ENCODE measurements at regions not wholly inside any gene's neighbourhood (a gene's known extent, or its start where the extent isn't known, plus 50 kb on each side); places are given as distances from the start of the nearest gene placed in this dataset.

DNA sequence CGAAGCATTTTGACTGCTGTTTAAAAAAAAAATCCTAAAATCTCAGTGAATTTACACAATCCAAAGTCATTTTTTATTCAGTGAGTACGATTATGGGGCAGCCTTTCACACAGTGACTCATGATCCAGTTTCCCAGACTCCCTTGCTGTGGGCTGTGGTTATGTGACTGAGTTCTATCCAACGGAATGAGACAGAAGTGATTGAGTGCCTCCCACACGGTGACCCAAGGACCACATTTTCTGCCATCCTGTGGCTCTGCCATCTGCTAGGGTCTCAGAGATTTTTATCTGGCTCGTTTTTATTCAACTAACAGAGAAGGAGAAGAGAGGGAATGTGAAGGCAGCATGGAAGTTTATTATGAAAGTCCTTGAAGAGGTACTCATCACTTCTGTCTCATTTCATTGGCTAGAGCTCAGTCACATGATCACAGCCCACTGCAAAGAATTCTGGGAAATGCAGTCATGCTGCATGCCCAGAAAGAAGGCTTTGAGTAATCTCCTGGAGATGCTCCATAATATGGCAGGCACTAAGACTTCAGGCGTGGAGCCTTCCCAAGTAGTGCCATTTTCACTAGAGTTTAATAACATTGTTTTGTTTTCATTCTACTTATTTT lies 999.4 kb downstream of the UQCRFS1 start:
- no peaks in the 10 kb centered on the region for H3K4me1 ChIP-seq (ENCODE audit: control insufficient read depth in 1 of 2, low read depth in 2 of 2)
- no peak for ATAC-seq (ENCODE audit: insufficient number of reproducible peaks, low FRiP score, low read depth)
- no peak for DNase-seq (ENCODE audit: low spot score)

DNA sequence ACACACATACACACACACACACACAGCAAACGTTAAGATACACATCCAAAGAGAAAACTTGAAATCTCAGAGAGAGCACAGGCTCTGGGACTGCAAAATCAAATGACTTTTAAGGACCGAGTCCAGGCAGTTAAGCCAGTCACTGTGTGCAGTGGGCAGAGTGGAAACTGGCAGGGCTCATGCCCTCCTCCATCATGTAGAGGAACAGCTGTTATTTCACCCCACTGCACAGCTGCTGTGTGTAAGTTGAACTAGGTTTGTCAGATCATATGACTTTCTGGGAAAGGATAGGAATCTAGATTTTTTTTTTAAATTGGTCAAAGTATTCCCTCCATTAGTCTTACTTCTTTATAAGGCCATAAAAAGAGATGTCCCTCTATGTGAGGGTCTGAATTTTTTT lies 1002.1 kb downstream of the UQCRFS1 start:
- ATAC-seq (ENCODE audit: insufficient number of reproducible peaks, low FRiP score, low read depth): no peak
- TF ChIP-seq CTCF (IDR thresholded peaks at IDR 0.05): no peak
- Histone ChIP-seq H3K27me3 (replicated peaks; ENCODE audit: insufficient read depth) (no peaks in the 10 kb centered on the region), H3K27ac (no peak overlapping the region), H3K36me3 (no peaks in the 10 kb centered on the region), H3K4me1 (ENCODE audit: control insufficient read depth in 1 of 2, low read depth in 2 of 2) (no peaks in the 10 kb centered on the region), H3K4me3 (no peak overlapping the region), H3K9me3 (no peaks in the 10 kb centered on the region)
- DNase-seq (ENCODE audit: low spot score): no peak

More for the DNA sequence above, 999.4 kb downstream of the UQCRFS1 start:
- no peaks in the 10 kb centered on the region for H3K27me3 ChIP-seq (replicated peaks; ENCODE audit: insufficient read depth)
- no peak overlapping the region for H3K27ac ChIP-seq
- no peak overlapping the region for H3K4me3 ChIP-seq
- no peaks in the 10 kb centered on the region for H3K9me3 ChIP-seq
- no peaks in the 10 kb centered on the region for H3K36me3 ChIP-seq
- no peak for TF ChIP-seq CTCF (IDR thresholded peaks at IDR 0.05)

- H3K4me3 ChIP-seq: no peak overlapping the region
- no peak overlapping the region for H3K27ac ChIP-seq
- no peaks in the 10 kb centered on the region for H3K9me3 ChIP-seq
- no peaks in the 10 kb centered on the region for H3K27me3 ChIP-seq (replicated peaks; ENCODE audit: insufficient read depth)
- ATAC-seq (ENCODE audit: insufficient number of reproducible peaks, low FRiP score, low read depth) (no peak), DNase-seq (ENCODE audit: low spot score) (no peak)
- H3K4me1 ChIP-seq (ENCODE audit: control insufficient read depth in 1 of 2, low read depth in 2 of 2): no peaks in the 10 kb centered on the region
- no peaks in the 10 kb centered on the region for H3K36me3 ChIP-seq
- TF ChIP-seq CTCF (IDR thresholded peaks at IDR 0.05): no peak
Measured at GRCh38 chr19:28208745-28209144, 1004.2 kb downstream of the UQCRFS1 start.

DNA sequence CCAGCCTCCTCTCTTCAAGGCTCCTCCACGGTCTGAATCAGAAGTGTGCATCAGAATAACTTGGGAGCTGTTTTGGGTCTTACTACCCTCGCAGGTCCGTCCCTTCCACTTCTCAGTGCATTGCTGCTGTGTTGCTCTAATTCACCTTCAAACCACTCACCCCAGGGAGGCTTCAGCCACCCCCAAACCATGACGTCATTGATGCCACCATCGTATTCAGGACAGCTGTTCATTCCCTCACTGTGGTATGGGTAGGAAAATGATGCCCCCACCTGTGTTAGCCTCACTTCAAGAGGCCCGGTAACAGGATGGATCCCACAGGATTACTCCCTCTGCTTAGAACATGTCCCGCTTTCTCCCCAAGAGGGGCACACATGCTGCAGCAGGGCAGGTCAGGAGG lies 1005.7 kb downstream of the UQCRFS1 start:
- no peaks in the 10 kb centered on the region for H3K4me1 ChIP-seq (ENCODE audit: control insufficient read depth in 1 of 2, low read depth in 2 of 2)
- H3K9me3 ChIP-seq: no peaks in the 10 kb centered on the region
- H3K4me3 ChIP-seq: no peak overlapping the region
- no peaks in the 10 kb centered on the region for H3K36me3 ChIP-seq
- no peak for TF ChIP-seq CTCF (IDR thresholded peaks at IDR 0.05)
- no peak for ATAC-seq (ENCODE audit: insufficient number of reproducible peaks, low FRiP score, low read depth)
- no peak overlapping the region for H3K27ac ChIP-seq
- no peak for DNase-seq (ENCODE audit: low spot score)
- H3K27me3 ChIP-seq (replicated peaks; ENCODE audit: insufficient read depth): no peaks in the 10 kb centered on the region

- ATAC-seq (ENCODE audit: insufficient number of reproducible peaks, low FRiP score, low read depth) (no peak), DNase-seq (ENCODE audit: low spot score) (no peak)
- H3K4me3 ChIP-seq: no peak overlapping the region
- H3K27ac ChIP-seq: no peak overlapping the region
- H3K36me3 ChIP-seq: no peaks in the 10 kb centered on the region
- no peaks in the 10 kb centered on the region for H3K9me3 ChIP-seq
- no peaks in the 10 kb centered on the region for H3K4me1 ChIP-seq (ENCODE audit: control insufficient read depth in 1 of 2, low read depth in 2 of 2)
- TF ChIP-seq CTCF (IDR thresholded peaks at IDR 0.05): no peak
- H3K27me3 ChIP-seq (replicated peaks; ENCODE audit: insufficient read depth): no peaks in the 10 kb centered on the region
Measured at GRCh38 chr19:28201462-28201943, 1011.4 kb downstream of the UQCRFS1 start.
